Caco-2 (cell line): ENCODE measurements at regions not wholly inside any gene's neighbourhood (a gene's known extent, or its start where the extent isn't known, plus 50 kb on each side); places are given as distances from the start of the nearest gene placed in this dataset.

Source experiments
- BruUV-seq: library from RNA; stranded (reverse); fragments of 400-500 nt; replicated peaks from 2 replicates; lab custom pipeline; 2021; lab: Mats Ljungman, UMichigan
- CTCF ChIA-PET: fragments of 300-600 bp; sonication (Branson Sonifier 250); formaldehyde crosslinking; loops from one replicate; lab custom pipeline; 2022; ENCODE audit warnings: antibody characterized with exemption; lab: Charles Lee
- POLR2A ChIA-PET: fragments of 300-600 bp; sonication (Branson Sonifier 250); formaldehyde crosslinking; loops from one replicate; lab custom pipeline; 2022; ENCODE audit warnings: antibody characterized with exemption; lab: Charles Lee
- DNase-seq, 2 experiments: peaks; one replicate each; pipeline versions ENCODE4 v3.0.0 to v3.0.0-alpha.2; 2020 to 2022
- H3K27me3 ChIP-seq: replicated peaks from 2 replicates; pipeline ENCODE4 v1.6.0; 2011; ENCODE audit warnings: low read length; ENCODE audit not compliant: control insufficient read depth, insufficient read depth
- H3K36me3 ChIP-seq: 2 replicates; pipeline ENCODE4 v1.5.1; 2011; ENCODE audit warnings: low read length; ENCODE audit not compliant: control insufficient read depth, insufficient read depth
- H3K4me1 ChIP-seq: fragments of 250-450 bp; sonication (Bioruptor Pico); 2 replicates; pipeline ENCODE4 v1.5.1; 2020; ENCODE audit warnings: mild to moderate bottlenecking
- H3K4me3 ChIP-seq: 2 replicates; pipeline ENCODE4 v1.5.1; 2011; ENCODE audit warnings: low read depth, mild to moderate bottlenecking, control low read depth, low read length
- H3K9me3 ChIP-seq: fragments of 250-450 bp; sonication (Bioruptor Pico); 2 replicates; pipeline ENCODE4 v1.5.1; 2020; ENCODE audit warnings: mild to moderate bottlenecking, moderate library complexity
- H3K27ac Mint-ChIP-seq: one replicate; pipeline ENCODE4 v1.8.0; 2022; ENCODE audit warnings: mixed read lengths; ENCODE audit not compliant: unreplicated experiment
- H3K27me3 Mint-ChIP-seq: one replicate; pipeline ENCODE4 v1.8.0; 2022; ENCODE audit warnings: mixed read lengths; ENCODE audit not compliant: insufficient read depth, unreplicated experiment
- H3K36me3 Mint-ChIP-seq: one replicate; pipeline ENCODE4 v1.8.0; 2022; ENCODE audit warnings: mild to moderate bottlenecking, mixed read lengths; ENCODE audit not compliant: insufficient read depth, unreplicated experiment
- H3K4me1 Mint-ChIP-seq: one replicate; pipeline ENCODE4 v1.8.0; 2022; ENCODE audit warnings: low read depth, mixed read lengths; ENCODE audit not compliant: unreplicated experiment
- H3K4me3 Mint-ChIP-seq: one replicate; pipeline ENCODE4 v1.8.0; 2022; ENCODE audit warnings: mild to moderate bottlenecking, moderate library complexity, mixed read lengths; ENCODE audit not compliant: unreplicated experiment
- H3K9me3 Mint-ChIP-seq: one replicate; pipeline ENCODE4 v1.8.0; 2022; ENCODE audit warnings: mixed read lengths; ENCODE audit not compliant: unreplicated experiment
- intact Hi-C: fragments of 100-400 bp; cut with micrococcal nuclease; formaldehyde crosslinking; loops from one replicate; pipeline ENCODE4 v1.10.0; 2022; ENCODE audit not compliant: unreplicated experiment
- TF ChIP-seq, protein P1 (sequence below), 2 experiments: fragments of 200-600 bp in 1 of 2; IDR thresholded peaks; 1 replicate in 1 of 2; 2 replicates in 1 of 2; pipeline versions ENCODE4 v1.5.1 to v1.8.0; 2011 to 2022; ENCODE audit warnings: antibody characterized with exemption in 1 of 2, control low read depth in 1 of 2, inconsistent platforms in 1 of 2, low read depth in 1 of 2, low read length in 1 of 2, mild to moderate bottlenecking in 1 of 2, moderate library complexity in 1 of 2; ENCODE audit not compliant: insufficient read depth in 1 of 2, severe bottlenecking in 1 of 2, unreplicated experiment in 1 of 2

- DNase-seq = no peak
- no peaks in the 10 kb centered on the region for H3K36me3 ChIP-seq
- Mint-ChIP-seq H3K27me3 (peaks cover 3% of the 10 kb centered on the region), H3K9me3 (no peaks in the 10 kb centered on the region), H3K4me3 (no peak overlapping the region), H3K4me1 (no peaks in the 10 kb centered on the region), H3K27ac (no peak overlapping the region), H3K36me3 (no peaks in the 10 kb centered on the region)
- H3K9me3 ChIP-seq = no peaks in the 10 kb centered on the region
- ChIA-PET POLR2A (no interaction called here), CTCF (no interaction called here)
- intact Hi-C loops = no loop called here
- no peak overlapping the region for H3K4me3 ChIP-seq
- no peaks in the 10 kb centered on the region for H3K4me1 ChIP-seq
- H3K27me3 ChIP-seq = no peaks in the 10 kb centered on the region
- TF ChIP-seq, protein P1, sequence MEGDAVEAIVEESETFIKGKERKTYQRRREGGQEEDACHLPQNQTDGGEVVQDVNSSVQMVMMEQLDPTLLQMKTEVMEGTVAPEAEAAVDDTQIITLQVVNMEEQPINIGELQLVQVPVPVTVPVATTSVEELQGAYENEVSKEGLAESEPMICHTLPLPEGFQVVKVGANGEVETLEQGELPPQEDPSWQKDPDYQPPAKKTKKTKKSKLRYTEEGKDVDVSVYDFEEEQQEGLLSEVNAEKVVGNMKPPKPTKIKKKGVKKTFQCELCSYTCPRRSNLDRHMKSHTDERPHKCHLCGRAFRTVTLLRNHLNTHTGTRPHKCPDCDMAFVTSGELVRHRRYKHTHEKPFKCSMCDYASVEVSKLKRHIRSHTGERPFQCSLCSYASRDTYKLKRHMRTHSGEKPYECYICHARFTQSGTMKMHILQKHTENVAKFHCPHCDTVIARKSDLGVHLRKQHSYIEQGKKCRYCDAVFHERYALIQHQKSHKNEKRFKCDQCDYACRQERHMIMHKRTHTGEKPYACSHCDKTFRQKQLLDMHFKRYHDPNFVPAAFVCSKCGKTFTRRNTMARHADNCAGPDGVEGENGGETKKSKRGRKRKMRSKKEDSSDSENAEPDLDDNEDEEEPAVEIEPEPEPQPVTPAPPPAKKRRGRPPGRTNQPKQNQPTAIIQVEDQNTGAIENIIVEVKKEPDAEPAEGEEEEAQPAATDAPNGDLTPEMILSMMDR (IDR thresholded peaks at IDR 0.05; ENCODE audit: insufficient read depth in 1 of 2, low read depth in 1 of 2, low read length in 1 of 2, severe bottlenecking in 1 of 2, unreplicated experiment in 1 of 2) = no peak
- no TSS peak for BruUV-seq
These were observed 354.5 kb upstream of the VWC2 start for GRCh38 chr7:49418963-49419362.

- Mint-ChIP-seq H3K36me3 (no peaks in the 10 kb centered on the region), H3K27ac (no peak overlapping the region), H3K9me3 (no peaks in the 10 kb centered on the region), H3K27me3 (peaks cover 7% of the 10 kb centered on the region), H3K4me3 (no peak overlapping the region), H3K4me1 (no peaks in the 10 kb centered on the region)
- no peak overlapping the region for H3K4me3 ChIP-seq
- ChIA-PET CTCF (no interaction called here), POLR2A (no interaction called here)
- TF ChIP-seq, protein P1 (IDR thresholded peaks at IDR 0.05; ENCODE audit: insufficient read depth in 1 of 2, low read depth in 1 of 2, low read length in 1 of 2, severe bottlenecking in 1 of 2, unreplicated experiment in 1 of 2) = no peak
- intact Hi-C loops = no loop called here
- DNase-seq = no peak
- no peaks in the 10 kb centered on the region for H3K4me1 ChIP-seq
- no peaks in the 10 kb centered on the region for H3K27me3 ChIP-seq
- BruUV-seq = no TSS peak
- no peaks in the 10 kb centered on the region for H3K36me3 ChIP-seq
- no peaks in the 10 kb centered on the region for H3K9me3 ChIP-seq
These were observed 350.9 kb upstream of the VWC2 start for GRCh38 chr7:49422564-49422963.

GRCh38 chr7:49424109-49424508 is 349.3 kb upstream of the VWC2 start:
- Histone ChIP-seq H3K36me3 (no peaks in the 10 kb centered on the region), H3K27me3 (no peaks in the 10 kb centered on the region), H3K4me3 (no peak overlapping the region), H3K9me3 (no peaks in the 10 kb centered on the region), H3K4me1 (no peaks in the 10 kb centered on the region)
- peaks cover 10% of the 10 kb centered on the region for H3K27me3 Mint-ChIP-seq
- DNase-seq = no peak
- TF ChIP-seq, protein P1 (IDR thresholded peaks at IDR 0.05; ENCODE audit: insufficient read depth in 1 of 2, low read depth in 1 of 2, low read length in 1 of 2, severe bottlenecking in 1 of 2, unreplicated experiment in 1 of 2) = no peak
- no peak overlapping the region for H3K4me3 Mint-ChIP-seq
- no peaks in the 10 kb centered on the region for H3K36me3 Mint-ChIP-seq
- no peaks in the 10 kb centered on the region for H3K4me1 Mint-ChIP-seq
- H3K27ac Mint-ChIP-seq = no peak overlapping the region
- ChIA-PET POLR2A (no interaction called here), CTCF (no interaction called here)
- BruUV-seq = no TSS peak
- no peaks in the 10 kb centered on the region for H3K9me3 Mint-ChIP-seq
- intact Hi-C loops = no loop called here
